GM23338 (cell line): ENCODE measurements at regions not wholly inside any gene's neighbourhood (a gene's known extent, or its start where the extent isn't known, plus 50 kb on each side); places are given as distances from the start of the nearest gene placed in this dataset.

ENCODE experiments used
- ATAC-seq: fragments of 200-7000 bp; cut with Tn5 transposase; 3 replicates; pipeline ENCODE4 v1.9.1; 2020
- DNase-seq: peaks from one replicate; pipeline ENCODE4 v3.0.0-alpha.2; 2015; ENCODE audit warnings: low spot score
- H2AFZ ChIP-seq: fragments of 200-600 bp; sonication (generic); 2 replicates; pipeline ENCODE4 v1.8.0; 2016; ENCODE audit warnings: antibody characterized with exemption, mild to moderate bottlenecking, moderate library complexity
- H3F3A ChIP-seq: fragments of 200-600 bp; sonication (generic); replicated peaks from 2 replicates; pipeline ENCODE4 v1.8.0; 2017; ENCODE audit warnings: antibody characterized with exemption, mixed run types, low read depth
- H3K27ac ChIP-seq: fragments of 200-600 bp; sonication (generic); 2 replicates; pipeline ENCODE4 v1.6.1; 2016; ENCODE audit warnings: low read depth
- H3K27me3 ChIP-seq: fragments of 200-600 bp; sonication (generic); 2 replicates; pipeline ENCODE4 v1.8.0; 2016; ENCODE audit warnings: mild to moderate bottlenecking, mixed run types, moderate library complexity; ENCODE audit not compliant: insufficient read depth
- H3K36me3 ChIP-seq: fragments of 200-600 bp; sonication (generic); 2 replicates; pipeline ENCODE4 v1.8.0; 2016; ENCODE audit warnings: mild to moderate bottlenecking; ENCODE audit not compliant: insufficient read depth
- H3K4me1 ChIP-seq: fragments of 200-600 bp; sonication (generic); 2 replicates; pipeline ENCODE4 v1.8.0; 2016; ENCODE audit warnings: mild to moderate bottlenecking, moderate library complexity; ENCODE audit not compliant: insufficient read depth
- H3K4me2 ChIP-seq: fragments of 200-600 bp; sonication (generic); 2 replicates; pipeline ENCODE4 v1.7.1; 2017; ENCODE audit warnings: mixed run types
- H3K4me3 ChIP-seq: fragments of 200-600 bp; sonication (generic); 2 replicates; pipeline ENCODE4 v1.6.1; 2016; ENCODE audit warnings: mixed run types
- H3K79me2 ChIP-seq: fragments of 200-600 bp; sonication (generic); replicated peaks from 2 replicates; pipeline ENCODE4 v1.8.0; 2017; ENCODE audit warnings: mild to moderate bottlenecking; ENCODE audit not compliant: insufficient read depth
- H3K9me2 ChIP-seq: fragments of 200-600 bp; sonication (generic); 2 replicates; pipeline ENCODE4 v1.8.0; 2017; ENCODE audit not compliant: insufficient read depth
- H4K20me1 ChIP-seq: fragments of 200-600 bp; sonication (generic); replicated peaks from 2 replicates; pipeline ENCODE4 v1.8.0; 2017; ENCODE audit warnings: mild to moderate bottlenecking; ENCODE audit not compliant: insufficient read depth
- H3K27ac Mint-ChIP-seq: 2 replicates; pipeline ENCODE4 v1.8.0; 2020; ENCODE audit warnings: inconsistent platforms, mild to moderate bottlenecking, moderate library complexity, mixed read lengths
- H3K27me3 Mint-ChIP-seq: 3 replicates; pipeline ENCODE4 v1.8.0; 2022; ENCODE audit warnings: low read depth, mild to moderate bottlenecking, moderate library complexity, mixed read lengths, inconsistent platforms; ENCODE audit not compliant: insufficient read depth, poor library complexity
- H3K36me3 Mint-ChIP-seq: 3 replicates; pipeline ENCODE4 v1.8.0; 2021; ENCODE audit warnings: low read depth, mild to moderate bottlenecking, inconsistent platforms, moderate library complexity, mixed read lengths
- H3K4me1 Mint-ChIP-seq: 3 replicates; pipeline ENCODE4 v1.8.0; 2020; ENCODE audit warnings: mild to moderate bottlenecking, inconsistent platforms, mixed read lengths
- H3K4me3 Mint-ChIP-seq: 3 replicates; pipeline ENCODE4 v1.8.0; 2021; ENCODE audit warnings: moderate library complexity, mild to moderate bottlenecking, inconsistent platforms, mixed read lengths
- H3K9me3 Mint-ChIP-seq: 3 replicates; pipeline ENCODE4 v1.8.0; 2020; ENCODE audit warnings: moderate library complexity, mild to moderate bottlenecking, inconsistent platforms, mixed read lengths
- CREB1 ChIP-seq: fragments of 250-450 bp; sonication (Bioruptor Pico); IDR thresholded peaks from 2 replicates; pipeline ENCODE4 v1.5.0; 2020; ENCODE audit warnings: low read depth, mild to moderate bottlenecking, moderate library complexity
- CTCF ChIP-seq, 2 experiments: fragments of 200-600 bp in 1 of 2; sonication (generic) in 1 of 2; conservative IDR thresholded peaks; 2 replicates each; pipeline versions ENCODE4 v1.5.1 to v1.6.1; 2016 to 2017; ENCODE audit warnings: antibody characterized with exemption in 2 of 2, low read depth in 2 of 2, mild to moderate bottlenecking in 2 of 2, moderate library complexity in 1 of 2
- ETS1 ChIP-seq: IDR thresholded peaks from 2 replicates; pipeline ENCODE4 v1.6.1; 2016; ENCODE audit warnings: antibody characterized with exemption
- EZH2 ChIP-seq: fragments of 200-600 bp; sonication (generic); IDR thresholded peaks from one replicate; pipeline ENCODE4 v1.8.0; 2017; ENCODE audit warnings: antibody characterized with exemption, mild to moderate bottlenecking, low read depth; ENCODE audit not compliant: unreplicated experiment
- EZH2phosphoT487 ChIP-seq: fragments of 200-600 bp; sonication (generic); IDR thresholded peaks from one replicate; pipeline ENCODE4 v1.8.1; 2018; ENCODE audit warnings: antibody characterized with exemption; ENCODE audit not compliant: unreplicated experiment
- JUNB ChIP-seq: IDR thresholded peaks from one replicate; pipeline ENCODE4 v1.6.1; 2016; ENCODE audit warnings: antibody characterized with exemption; ENCODE audit not compliant: unreplicated experiment
- NANOG ChIP-seq: IDR thresholded peaks from 2 replicates; pipeline ENCODE4 v1.6.1; 2016; ENCODE audit warnings: antibody characterized with exemption, borderline replicate concordance
- POLR2AphosphoS5 ChIP-seq: IDR thresholded peaks from 2 replicates; pipeline ENCODE4 v1.6.1; 2016; ENCODE audit warnings: antibody characterized with exemption, low read depth
- REST ChIP-seq: IDR thresholded peaks from one replicate; pipeline ENCODE4 v1.6.1; 2018; ENCODE audit warnings: antibody characterized with exemption; ENCODE audit not compliant: unreplicated experiment
- STAT1 ChIP-seq: IDR thresholded peaks from one replicate; pipeline ENCODE4 v1.6.1; 2016; ENCODE audit warnings: antibody characterized with exemption; ENCODE audit not compliant: unreplicated experiment
- ZNF114 ChIP-seq: fragments of 250-450 bp; sonication (Bioruptor Pico); IDR thresholded peaks from 2 replicates; pipeline ENCODE4 v1.5.0; 2020; ENCODE audit warnings: mild to moderate bottlenecking, moderate library complexity
- ZNF331 ChIP-seq: fragments of 250-450 bp; sonication (Bioruptor Pico); IDR thresholded peaks from 2 replicates; pipeline ENCODE4 v1.5.0; 2020; ENCODE audit warnings: low read depth, mild to moderate bottlenecking, moderate library complexity
- ZNF462 ChIP-seq: fragments of 250-450 bp; sonication (Bioruptor Pico); IDR thresholded peaks from 2 replicates; pipeline ENCODE4 v1.5.0; 2020; ENCODE audit warnings: mild to moderate bottlenecking, moderate library complexity

GRCh38 chr2:215876937-215877238, 136.5 kb downstream of the MREG start:
- Mint-ChIP-seq H3K27ac (no peak overlapping the region), H3K9me3 (peaks cover 4% of the 10 kb centered on the region; the same call in 1 of the 3 replicates), H3K4me1 (peaks cover 10% of the 10 kb centered on the region; the same call in 1 of the 3 replicates), H3K36me3 (peaks cover 2% of the 10 kb centered on the region; the same call in 1 of the 3 replicates), H3K4me3 (no peak overlapping the region), H3K27me3 (peaks cover 4% of the 10 kb centered on the region)
- Histone ChIP-seq H2AFZ (no peak overlapping the region), H3K4me3 (no peak overlapping the region), H3K4me1 (no peaks in the 10 kb centered on the region), H3K9me2 (peaks cover 8% of the 10 kb centered on the region; the same call in 1 of the 2 replicates), H3K27me3 (no peaks in the 10 kb centered on the region), H3K4me2 (no peak overlapping the region), H3K79me2 (no peaks in the 10 kb centered on the region), H3K36me3 (no peaks in the 10 kb centered on the region), H3F3A (no peaks in the 10 kb centered on the region), H3K27ac (no peak overlapping the region), H4K20me1 (no peaks in the 10 kb centered on the region)
- no peak for DNase-seq
- TF ChIP-seq REST (no peak), ZNF331 (no peak), NANOG (no peak), EZH2 (no peak), CREB1 (CRISPR knock-in tag) (no peak), ZNF114 (no peak), ZNF462 (CRISPR knock-in tag) (no peak), POLR2AphosphoS5 (no peak), CTCF (conservative IDR thresholded peaks at IDR 0.05; ENCODE audit: low read depth in 2 of 2) (no peak), ETS1 (no peak), EZH2phosphoT487 (no peak), JUNB (no peak), STAT1 (no peak)
- no peak for ATAC-seq
